ENCODE measurements at regions not wholly inside any gene's neighbourhood (a gene's known extent, or its start where the extent isn't known, plus 50 kb on each side); places are given as distances from the start of the nearest gene placed in this dataset.

- Histone ChIP-seq H3K36me3 (ENCODE audit: control insufficient read depth, insufficient read depth, low read length) (no peaks in the 10 kb centered on the region), H3K4me3 (ENCODE audit: low read depth, low read length) (no peak overlapping the region), H3K9ac (ENCODE audit: low read length) (no peak overlapping the region), H3K4me1 (ENCODE audit: control insufficient read depth, insufficient read depth, low read length) (no peaks in the 10 kb centered on the region), H3K27ac (ENCODE audit: low read depth, low read length) (no peak overlapping the region), H3K9me3 (ENCODE audit: control insufficient read depth, insufficient read depth, low read depth, low read length) (no peaks in the 10 kb centered on the region), H3K27me3 (ENCODE audit: control insufficient read depth, insufficient read depth, low read length) (no peaks in the 10 kb centered on the region)
Measured at GRCh38 chr6:102389994-102390393, 996.5 kb downstream of the GRIK2 start.

GRCh38 chr6:102387326-102388033 is 994.0 kb downstream of the GRIK2 start:
- Histone ChIP-seq H3K27ac (ENCODE audit: low read depth, low read length) (no peak overlapping the region), H3K9me3 (ENCODE audit: control insufficient read depth, insufficient read depth, low read depth, low read length) (no peaks in the 10 kb centered on the region), H3K4me1 (ENCODE audit: control insufficient read depth, insufficient read depth, low read length) (no peaks in the 10 kb centered on the region), H3K9ac (ENCODE audit: low read length) (no peak overlapping the region), H3K27me3 (ENCODE audit: control insufficient read depth, insufficient read depth, low read length) (no peaks in the 10 kb centered on the region), H3K4me3 (ENCODE audit: low read depth, low read length) (no peak overlapping the region), H3K36me3 (ENCODE audit: control insufficient read depth, insufficient read depth, low read length) (no peaks in the 10 kb centered on the region)

GRCh38 chr6:102381203-102381602 is 987.7 kb downstream of the GRIK2 start:
- Histone ChIP-seq H3K36me3 (ENCODE audit: control insufficient read depth, insufficient read depth, low read length) (no peaks in the 10 kb centered on the region), H3K4me1 (ENCODE audit: control insufficient read depth, insufficient read depth, low read length) (no peaks in the 10 kb centered on the region), H3K9me3 (ENCODE audit: control insufficient read depth, insufficient read depth, low read depth, low read length) (no peaks in the 10 kb centered on the region), H3K27ac (ENCODE audit: low read depth, low read length) (no peak overlapping the region), H3K27me3 (ENCODE audit: control insufficient read depth, insufficient read depth, low read length) (no peaks in the 10 kb centered on the region), H3K9ac (ENCODE audit: low read length) (no peak overlapping the region), H3K4me3 (ENCODE audit: low read depth, low read length) (no peak overlapping the region)

- Histone ChIP-seq H3K27ac (ENCODE audit: low read depth, low read length) (no peak overlapping the region), H3K27me3 (ENCODE audit: control insufficient read depth, insufficient read depth, low read length) (no peaks in the 10 kb centered on the region), H3K36me3 (ENCODE audit: control insufficient read depth, insufficient read depth, low read length) (no peaks in the 10 kb centered on the region), H3K9me3 (ENCODE audit: control insufficient read depth, insufficient read depth, low read depth, low read length) (no peaks in the 10 kb centered on the region), H3K9ac (ENCODE audit: low read length) (no peak overlapping the region), H3K4me3 (ENCODE audit: low read depth, low read length) (no peak overlapping the region), H3K4me1 (ENCODE audit: control insufficient read depth, insufficient read depth, low read length) (peaks cover 26% of the 10 kb centered on the region)
Measured at GRCh38 chr6:102356170-102356569, 962.7 kb downstream of the GRIK2 start.

- peaks cover 26% of the 10 kb centered on the region for H3K4me1 ChIP-seq (ENCODE audit: control insufficient read depth, insufficient read depth, low read length)
- no peaks in the 10 kb centered on the region for H3K27me3 ChIP-seq (ENCODE audit: control insufficient read depth, insufficient read depth, low read length)
- no peaks in the 10 kb centered on the region for H3K9me3 ChIP-seq (ENCODE audit: control insufficient read depth, insufficient read depth, low read depth, low read length)
- H3K4me3 ChIP-seq (ENCODE audit: low read depth, low read length) = no peak overlapping the region
- no peak overlapping the region for H3K9ac ChIP-seq (ENCODE audit: low read length)
- H3K27ac ChIP-seq (ENCODE audit: low read depth, low read length) = no peak overlapping the region
- no peaks in the 10 kb centered on the region for H3K36me3 ChIP-seq (ENCODE audit: control insufficient read depth, insufficient read depth, low read length)
Measured at GRCh38 chr6:102355578-102355977, 962.1 kb downstream of the GRIK2 start.

- no peaks in the 10 kb centered on the region for H3K9me3 ChIP-seq (ENCODE audit: control insufficient read depth, insufficient read depth, low read depth, low read length)
- no peak overlapping the region for H3K9ac ChIP-seq (ENCODE audit: low read length)
- no peaks in the 10 kb centered on the region for H3K36me3 ChIP-seq (ENCODE audit: control insufficient read depth, insufficient read depth, low read length)
- H3K4me1 ChIP-seq (ENCODE audit: control insufficient read depth, insufficient read depth, low read length) = peaks cover 26% of the 10 kb centered on the region
- H3K27ac ChIP-seq (ENCODE audit: low read depth, low read length) = no peak overlapping the region
- H3K4me3 ChIP-seq (ENCODE audit: low read depth, low read length) = no peak overlapping the region
- no peaks in the 10 kb centered on the region for H3K27me3 ChIP-seq (ENCODE audit: control insufficient read depth, insufficient read depth, low read length)
Measured at GRCh38 chr6:102352552-102352951, 959.0 kb downstream of the GRIK2 start.

- Histone ChIP-seq H3K27me3 (ENCODE audit: control insufficient read depth, insufficient read depth, low read length) (no peaks in the 10 kb centered on the region), H3K9ac (ENCODE audit: low read length) (no peak overlapping the region), H3K9me3 (ENCODE audit: control insufficient read depth, insufficient read depth, low read depth, low read length) (no peaks in the 10 kb centered on the region), H3K4me1 (ENCODE audit: control insufficient read depth, insufficient read depth, low read length) (no peaks in the 10 kb centered on the region), H3K27ac (ENCODE audit: low read depth, low read length) (no peak overlapping the region), H3K36me3 (ENCODE audit: control insufficient read depth, insufficient read depth, low read length) (no peaks in the 10 kb centered on the region), H3K4me3 (ENCODE audit: low read depth, low read length) (no peak overlapping the region)
Measured at GRCh38 chr6:102344769-102345168, 951.3 kb downstream of the GRIK2 start.

GRCh38 chr6:102340311-102340710 is 946.8 kb downstream of the GRIK2 start:
- Histone ChIP-seq H3K36me3 (ENCODE audit: control insufficient read depth, insufficient read depth, low read length) (no peaks in the 10 kb centered on the region), H3K9ac (ENCODE audit: low read length) (no peak overlapping the region), H3K4me1 (ENCODE audit: control insufficient read depth, insufficient read depth, low read length) (no peaks in the 10 kb centered on the region), H3K27me3 (ENCODE audit: control insufficient read depth, insufficient read depth, low read length) (no peaks in the 10 kb centered on the region), H3K27ac (ENCODE audit: low read depth, low read length) (no peak overlapping the region), H3K9me3 (ENCODE audit: control insufficient read depth, insufficient read depth, low read depth, low read length) (no peaks in the 10 kb centered on the region), H3K4me3 (ENCODE audit: low read depth, low read length) (no peak overlapping the region)

GRCh38 chr6:102333736-102334135 is 940.2 kb downstream of the GRIK2 start:
- H3K27ac ChIP-seq (ENCODE audit: low read depth, low read length) = no peak overlapping the region
- no peaks in the 10 kb centered on the region for H3K36me3 ChIP-seq (ENCODE audit: control insufficient read depth, insufficient read depth, low read length)
- no peaks in the 10 kb centered on the region for H3K27me3 ChIP-seq (ENCODE audit: control insufficient read depth, insufficient read depth, low read length)
- no peaks in the 10 kb centered on the region for H3K9me3 ChIP-seq (ENCODE audit: control insufficient read depth, insufficient read depth, low read depth, low read length)
- H3K9ac ChIP-seq (ENCODE audit: low read length) = no peak overlapping the region
- H3K4me3 ChIP-seq (ENCODE audit: low read depth, low read length) = no peak overlapping the region
- H3K4me1 ChIP-seq (ENCODE audit: control insufficient read depth, insufficient read depth, low read length) = no peaks in the 10 kb centered on the region

GRCh38 chr6:102327697-102328225 is 934.3 kb downstream of the GRIK2 start:
- H3K27me3 ChIP-seq (ENCODE audit: control insufficient read depth, insufficient read depth, low read length) = no peaks in the 10 kb centered on the region
- peaks cover 2% of the 10 kb centered on the region; the same call in 1 of the 2 replicates for H3K4me1 ChIP-seq (ENCODE audit: control insufficient read depth, insufficient read depth, low read length)
- no peak overlapping the region for H3K27ac ChIP-seq (ENCODE audit: low read depth, low read length)
- H3K9ac ChIP-seq (ENCODE audit: low read length) = no peak overlapping the region
- no peak overlapping the region for H3K4me3 ChIP-seq (ENCODE audit: low read depth, low read length)
- H3K9me3 ChIP-seq (ENCODE audit: control insufficient read depth, insufficient read depth, low read depth, low read length) = no peaks in the 10 kb centered on the region
- no peaks in the 10 kb centered on the region for H3K36me3 ChIP-seq (ENCODE audit: control insufficient read depth, insufficient read depth, low read length)

GRCh38 chr6:102313699-102314098 is 920.2 kb downstream of the GRIK2 start:
- Histone ChIP-seq H3K9me3 (ENCODE audit: control insufficient read depth, insufficient read depth, low read depth, low read length) (peaks cover 9% of the 10 kb centered on the region), H3K36me3 (ENCODE audit: control insufficient read depth, insufficient read depth, low read length) (no peaks in the 10 kb centered on the region), H3K27ac (ENCODE audit: low read depth, low read length) (no peak overlapping the region), H3K27me3 (ENCODE audit: control insufficient read depth, insufficient read depth, low read length) (no peaks in the 10 kb centered on the region), H3K4me1 (ENCODE audit: control insufficient read depth, insufficient read depth, low read length) (no peaks in the 10 kb centered on the region), H3K4me3 (ENCODE audit: low read depth, low read length) (no peak overlapping the region), H3K9ac (ENCODE audit: low read length) (no peak overlapping the region)

Data from HUES6 (cell line).